Coronary artery (tissue), 2 donors: ENCODE measurements at regions not wholly inside any gene's neighbourhood (a gene's known extent, or its start where the extent isn't known, plus 50 kb on each side); places are given as distances from the start of the nearest gene placed in this dataset.
"Not testable (repeated sequence)": the region's sequence is repeated elsewhere in the genome, so short reads cannot be mapped to it uniquely, and the experiment has no call there.

Experiments used
- DNase-seq: peaks from one replicate; pipeline ENCODE4 v3.0.0-alpha.2; 2017; ENCODE audit warnings: low spot score
- H3K27ac ChIP-seq, 2 donors: fragments of 200-600 bp; sonication (generic); one replicate each; pipeline ENCODE4 v1.5.1; 2016 to 2019
- H3K4me3 ChIP-seq: fragments of 200-600 bp; sonication (generic); 2 replicates; pipeline ENCODE4 v1.5.1; 2016; ENCODE audit warnings: mild to moderate bottlenecking, moderate library complexity
- TF ChIP-seq, protein P1 (sequence below): fragments of 200-600 bp; sonication (generic); IDR thresholded peaks from one replicate; pipeline ENCODE4 v1.5.1; 2019; ENCODE audit warnings: antibody characterized with exemption

DNA sequence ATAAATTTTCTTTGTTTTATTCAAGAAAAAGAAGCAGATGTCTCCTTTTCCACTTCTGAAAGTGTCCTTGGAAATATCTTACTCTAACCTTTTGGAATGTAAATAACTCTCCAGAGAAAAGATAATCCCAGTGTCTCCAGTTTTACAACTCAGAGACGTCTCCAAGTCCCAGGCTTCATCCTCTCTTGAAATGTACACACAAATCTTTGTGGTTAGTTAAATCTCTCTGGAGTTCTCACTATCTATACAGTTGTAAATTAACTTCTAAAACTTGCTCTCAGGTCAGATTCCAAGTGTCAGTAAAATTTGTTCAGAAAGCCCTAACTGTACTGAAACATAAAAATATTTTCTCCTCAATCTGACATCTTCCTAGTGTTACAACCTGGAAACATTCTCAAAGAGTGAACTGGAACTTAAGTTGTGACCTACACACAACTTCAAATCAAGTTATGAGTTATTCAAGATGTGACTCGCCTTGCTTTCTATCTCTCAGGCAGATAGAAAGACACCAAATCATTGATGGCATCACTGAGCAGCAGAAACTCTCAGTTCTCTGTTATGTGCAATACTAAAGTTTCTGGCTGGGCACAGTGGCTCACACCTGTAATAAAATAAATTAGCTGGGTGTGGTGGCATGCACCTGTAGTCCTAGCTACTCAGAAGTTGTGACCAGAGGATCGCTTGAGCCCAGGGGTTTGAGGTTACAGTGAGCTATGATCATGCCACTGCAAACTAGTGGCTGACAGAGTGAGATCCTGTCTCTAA lies 284.2 kb downstream of the RCHY1 start:
- no peak overlapping the region for H3K4me3 ChIP-seq
- TF ChIP-seq, protein P1, sequence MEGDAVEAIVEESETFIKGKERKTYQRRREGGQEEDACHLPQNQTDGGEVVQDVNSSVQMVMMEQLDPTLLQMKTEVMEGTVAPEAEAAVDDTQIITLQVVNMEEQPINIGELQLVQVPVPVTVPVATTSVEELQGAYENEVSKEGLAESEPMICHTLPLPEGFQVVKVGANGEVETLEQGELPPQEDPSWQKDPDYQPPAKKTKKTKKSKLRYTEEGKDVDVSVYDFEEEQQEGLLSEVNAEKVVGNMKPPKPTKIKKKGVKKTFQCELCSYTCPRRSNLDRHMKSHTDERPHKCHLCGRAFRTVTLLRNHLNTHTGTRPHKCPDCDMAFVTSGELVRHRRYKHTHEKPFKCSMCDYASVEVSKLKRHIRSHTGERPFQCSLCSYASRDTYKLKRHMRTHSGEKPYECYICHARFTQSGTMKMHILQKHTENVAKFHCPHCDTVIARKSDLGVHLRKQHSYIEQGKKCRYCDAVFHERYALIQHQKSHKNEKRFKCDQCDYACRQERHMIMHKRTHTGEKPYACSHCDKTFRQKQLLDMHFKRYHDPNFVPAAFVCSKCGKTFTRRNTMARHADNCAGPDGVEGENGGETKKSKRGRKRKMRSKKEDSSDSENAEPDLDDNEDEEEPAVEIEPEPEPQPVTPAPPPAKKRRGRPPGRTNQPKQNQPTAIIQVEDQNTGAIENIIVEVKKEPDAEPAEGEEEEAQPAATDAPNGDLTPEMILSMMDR: no peak
- no peak for DNase-seq
- no peak overlapping the region for H3K27ac ChIP-seq

DNA sequence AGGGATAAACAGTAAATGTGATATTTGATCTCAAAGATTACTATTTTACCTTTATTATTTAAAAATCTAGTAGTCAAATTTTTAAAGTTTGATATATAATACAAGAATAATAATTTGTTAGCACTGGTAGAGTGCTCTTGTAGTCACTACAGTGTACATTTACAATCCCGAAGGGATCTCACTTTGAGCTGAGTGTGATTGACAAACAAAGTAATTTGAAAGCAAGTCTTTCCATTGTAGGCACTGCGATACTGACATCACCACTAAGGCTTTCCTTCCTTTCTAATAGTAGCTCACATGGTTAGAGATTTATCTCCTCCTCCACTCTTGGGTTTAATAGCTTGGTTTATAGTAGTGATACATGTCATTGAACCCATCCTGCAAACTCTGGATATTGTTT lies 280.6 kb downstream of the PARM1 start:
- no peak overlapping the region for H3K27ac ChIP-seq
- DNase-seq: no peak
- H3K4me3 ChIP-seq: no peak overlapping the region
- TF ChIP-seq, protein P1: no peak

GRCh38 chr4:75211422-75211821 lies 278.5 kb downstream of the PARM1 start:
- Histone ChIP-seq H3K27ac (no peak overlapping the region), H3K4me3 (no peak overlapping the region)
- TF ChIP-seq, protein P1: no peak
- DNase-seq: no peak

- Histone ChIP-seq H3K4me3 (no peak overlapping the region), H3K27ac (no peak overlapping the region)
- DNase-seq: no peak
- TF ChIP-seq, protein P1: no peak
Measured at GRCh38 chr4:75207902-75208301, 275.0 kb downstream of the PARM1 start.

DNA sequence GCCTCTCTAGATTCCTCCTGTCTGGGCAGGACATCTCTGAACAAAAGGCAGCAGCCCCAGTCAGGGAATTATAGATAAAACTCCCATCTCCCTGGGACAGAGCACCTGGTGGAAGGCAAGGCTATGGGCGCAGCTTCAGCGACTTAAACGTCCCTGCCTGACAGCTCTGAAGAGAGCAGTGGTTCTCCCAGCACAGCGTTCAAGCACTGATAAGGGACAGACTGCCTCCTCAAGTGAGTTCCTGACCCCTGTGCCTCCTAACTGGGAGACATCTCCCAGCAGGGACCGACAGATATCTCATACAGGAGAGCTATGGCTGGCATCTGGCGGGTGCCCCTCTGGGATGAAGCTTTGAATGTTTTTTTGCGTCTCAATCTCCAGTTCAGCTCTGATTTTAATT lies 262.2 kb downstream of the PARM1 start:
- TF ChIP-seq, protein P1: no peak
- no peak overlapping the region for H3K27ac ChIP-seq
- H3K4me3 ChIP-seq: no peak overlapping the region
- no peak for DNase-seq

GRCh38 chr4:75194180-75194579 lies 261.3 kb downstream of the PARM1 start:
- Histone ChIP-seq H3K27ac (no peak overlapping the region), H3K4me3 (no peak overlapping the region)
- TF ChIP-seq, protein P1: no peak
- no peak for DNase-seq

DNA sequence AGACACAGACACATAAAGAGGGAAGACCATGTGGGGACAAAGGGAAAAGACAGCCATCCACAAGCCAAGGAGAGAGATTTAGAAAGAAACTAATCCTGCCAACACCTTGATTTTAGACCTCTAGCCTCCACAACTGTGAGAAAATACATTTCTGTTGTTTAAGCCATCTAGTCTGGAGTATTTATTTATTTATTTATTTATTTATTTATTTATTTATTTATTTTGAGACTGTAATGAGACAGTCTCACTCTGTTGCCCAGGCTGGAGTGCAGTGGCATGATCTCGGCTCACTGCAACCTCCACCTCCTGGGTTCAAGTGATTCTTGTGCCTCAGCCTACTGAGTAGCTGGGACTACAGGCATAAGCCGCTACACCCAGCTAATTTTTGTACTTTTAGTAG lies 259.3 kb downstream of the PARM1 start:
- not testable (repeated sequence) for H3K4me3 ChIP-seq

More for the DNA sequence above, 259.3 kb downstream of the PARM1 start:
- not testable (repeated sequence) for DNase-seq, H3K27ac ChIP-seq
